GM12892 (cell line): ENCODE measurements at regions not wholly inside any gene's neighbourhood (a gene's known extent, or its start where the extent isn't known, plus 50 kb on each side); places are given as distances from the start of the nearest gene placed in this dataset.

Source experiments
- POLR2A ChIP-seq: IDR thresholded peaks from 2 replicates; pipeline ENCODE4 v1.6.1; 2011; ENCODE audit warnings: low read depth, low read length, control low read depth
- POLR2AphosphoS5 ChIP-seq: IDR thresholded peaks from 2 replicates; pipeline ENCODE4 v1.6.1; 2011; ENCODE audit warnings: low read depth, low read length, control low read depth
- TAF1 ChIP-seq: IDR thresholded peaks from 2 replicates; pipeline ENCODE4 v1.6.1; 2011; ENCODE audit warnings: low read depth, mild to moderate bottlenecking, control low read depth, low read length, borderline replicate concordance

- TF ChIP-seq TAF1, result no peak
- no peak for TF ChIP-seq POLR2A
- TF ChIP-seq POLR2AphosphoS5, result no peak
These were observed 325.4 kb upstream of the PHF14 start for GRCh38 chr7:10648289-10648688.
